ENCODE measurements at regions not wholly inside any gene's neighbourhood (a gene's known extent, or its start where the extent isn't known, plus 50 kb on each side); places are given as distances from the start of the nearest gene placed in this dataset.
A peak's percentile ranks its signal among the peaks of the same experiment; 100 is the strongest.

DNA sequence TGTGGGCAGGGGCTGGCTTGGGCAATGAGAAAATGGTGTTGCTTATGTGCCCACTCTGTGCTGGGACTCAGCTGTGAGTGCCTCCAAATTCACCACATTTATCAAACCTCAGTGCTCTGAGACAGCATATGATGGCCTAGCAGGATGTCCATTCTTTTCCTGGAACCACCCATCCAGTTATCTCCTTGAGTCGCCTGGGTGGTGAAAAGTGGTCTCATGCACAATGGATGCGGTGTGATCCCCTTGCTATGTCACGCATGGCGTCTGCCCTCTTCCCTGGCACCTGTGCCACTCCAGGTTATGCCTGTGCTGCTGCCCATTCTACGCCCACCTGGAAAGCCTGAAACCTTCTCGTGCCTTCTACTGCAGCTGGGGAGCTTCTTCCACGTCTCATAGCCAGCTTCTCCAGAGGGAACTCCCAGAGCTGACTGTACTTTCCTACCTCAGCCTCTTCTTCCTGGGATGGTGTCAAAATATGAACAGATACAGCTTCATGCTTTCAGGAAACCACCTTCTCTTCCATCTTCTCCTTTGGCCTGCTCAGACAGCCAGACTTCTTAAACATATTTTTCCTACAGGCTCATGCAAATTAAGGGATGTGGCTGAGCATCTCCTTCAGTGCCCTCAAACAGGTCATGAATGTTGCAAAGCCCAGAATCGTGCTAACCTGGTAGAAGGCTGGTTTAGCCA, 147.3 kb downstream of the PFKFB3 start:
- DNase-seq (ENCODE audit: low spot score in 2 of 2) (no peak), ATAC-seq (ENCODE audit: low read depth) (no peak)
- Mint-ChIP-seq H3K4me3 (peak overlapping the region; percentile 24), H3K27me3 (peaks cover 11% of the 10 kb centered on the region), H3K36me3 (peaks cover 6% of the 10 kb centered on the region), H3K9me3 (peaks cover 4% of the 10 kb centered on the region), H3K4me1 (peaks cover 44% of the 10 kb centered on the region), H3K27ac (peak overlapping the region; percentile 67)

DNA sequence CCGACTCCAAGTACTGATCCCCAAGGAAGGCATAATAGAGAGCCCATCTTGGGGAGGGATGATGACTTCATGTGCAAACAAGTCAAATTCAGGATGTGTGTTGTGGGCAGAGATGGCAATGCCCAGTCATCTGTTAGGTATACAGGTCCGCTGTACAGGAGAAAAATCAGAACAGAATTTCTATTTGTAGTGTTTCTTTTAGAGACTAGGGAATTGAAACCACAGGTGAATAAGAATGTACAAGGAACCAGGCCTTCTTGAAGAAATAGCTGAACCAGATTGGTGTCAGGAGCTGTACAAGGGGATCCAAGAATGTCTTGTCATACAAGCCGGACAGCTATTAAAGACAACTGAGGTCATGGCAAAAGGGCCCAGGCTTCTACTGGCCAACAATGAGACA, 147.9 kb downstream of the PFKFB3 start:
- peaks cover 8% of the 10 kb centered on the region for H3K36me3 Mint-ChIP-seq
- DNase-seq (ENCODE audit: low spot score in 2 of 2): no peak
- H3K4me1 Mint-ChIP-seq: peaks cover 39% of the 10 kb centered on the region
- H3K27me3 Mint-ChIP-seq: peaks cover 6% of the 10 kb centered on the region
- H3K27ac Mint-ChIP-seq: peak overlapping the region; percentile 67
- peak overlapping the region; percentile 24 for H3K4me3 Mint-ChIP-seq
- peaks cover 3% of the 10 kb centered on the region for H3K9me3 Mint-ChIP-seq
- no peak for ATAC-seq (ENCODE audit: low read depth)

DNA sequence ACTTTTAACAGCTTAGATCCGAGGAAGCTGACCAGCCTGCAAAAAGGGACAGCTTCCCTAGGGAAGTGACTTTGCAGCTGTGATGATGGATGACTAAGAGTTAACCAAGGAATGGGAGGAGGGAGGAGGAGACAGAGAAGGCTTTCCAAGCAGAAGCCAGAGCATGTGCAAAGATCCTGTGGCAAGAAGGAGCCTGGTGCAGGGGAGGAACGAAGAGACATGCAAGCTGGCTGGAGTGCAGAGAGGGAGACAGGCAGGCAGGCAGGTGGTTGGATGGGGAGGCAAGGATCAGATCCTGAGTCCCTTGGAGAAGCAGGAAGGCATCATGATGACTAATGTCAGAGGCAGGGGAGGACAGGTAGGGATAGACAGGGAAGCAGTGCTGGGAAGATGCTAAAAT, 148.8 kb downstream of the PFKFB3 start:
- peaks cover 6% of the 10 kb centered on the region for H3K27me3 Mint-ChIP-seq
- peaks cover 9% of the 10 kb centered on the region for H3K36me3 Mint-ChIP-seq
- ATAC-seq (ENCODE audit: low read depth) (no peak), DNase-seq (ENCODE audit: low spot score in 2 of 2) (no peak)
- H3K4me1 Mint-ChIP-seq: peaks cover 34% of the 10 kb centered on the region
- H3K9me3 Mint-ChIP-seq: peaks cover 4% of the 10 kb centered on the region
- H3K4me3 Mint-ChIP-seq: no peak overlapping the region
- no peak overlapping the region for H3K27ac Mint-ChIP-seq

- H3K27ac Mint-ChIP-seq: no peak overlapping the region
- H3K36me3 Mint-ChIP-seq: peaks cover 12% of the 10 kb centered on the region
- no peak overlapping the region for H3K4me3 Mint-ChIP-seq
- peaks cover 6% of the 10 kb centered on the region for H3K27me3 Mint-ChIP-seq
- DNase-seq (ENCODE audit: low spot score in 2 of 2) (no peak), ATAC-seq (ENCODE audit: low read depth) (no peak)
- H3K4me1 Mint-ChIP-seq: peaks cover 19% of the 10 kb centered on the region
- peaks cover 4% of the 10 kb centered on the region for H3K9me3 Mint-ChIP-seq
These were observed 150.8 kb downstream of the PFKFB3 start for GRCh38 chr10:6353526-6353925.

DNA sequence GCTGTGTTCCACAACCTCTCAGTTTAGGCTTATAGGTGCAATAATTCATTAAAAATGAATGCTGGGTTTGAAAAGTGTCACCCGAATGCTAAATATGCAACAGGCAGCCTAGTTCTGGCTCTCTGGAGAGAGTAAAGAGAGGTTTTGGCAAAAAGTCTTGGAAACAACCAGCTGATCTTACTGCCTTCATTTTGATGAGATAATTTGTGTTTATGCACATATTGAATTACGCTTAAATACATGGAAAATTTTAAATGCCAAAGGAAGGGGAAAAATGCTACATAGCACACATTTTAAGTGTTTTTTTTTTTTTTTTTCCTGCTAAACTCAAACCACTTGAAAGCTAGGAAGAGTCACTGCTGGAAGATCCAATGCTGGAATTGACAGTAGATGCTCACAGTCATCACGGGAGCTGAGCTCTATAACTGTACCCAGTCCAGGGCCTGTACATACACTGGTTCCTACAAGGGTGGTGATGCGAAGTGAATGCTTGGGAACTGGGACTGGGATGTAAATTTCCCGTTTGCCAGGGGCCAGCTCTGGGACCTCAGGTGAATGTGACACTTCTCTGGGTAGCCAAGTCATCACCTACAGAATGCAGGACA, 151.5 kb downstream of the PFKFB3 start:
- Mint-ChIP-seq H3K9me3 (peaks cover 6% of the 10 kb centered on the region), H3K4me1 (peaks cover 18% of the 10 kb centered on the region), H3K36me3 (peaks cover 14% of the 10 kb centered on the region), H3K4me3 (no peak overlapping the region), H3K27me3 (peaks cover 6% of the 10 kb centered on the region), H3K27ac (no peak overlapping the region)
- DNase-seq (ENCODE audit: low spot score in 2 of 2) (no peak), ATAC-seq (ENCODE audit: low read depth) (no peak)

DNA sequence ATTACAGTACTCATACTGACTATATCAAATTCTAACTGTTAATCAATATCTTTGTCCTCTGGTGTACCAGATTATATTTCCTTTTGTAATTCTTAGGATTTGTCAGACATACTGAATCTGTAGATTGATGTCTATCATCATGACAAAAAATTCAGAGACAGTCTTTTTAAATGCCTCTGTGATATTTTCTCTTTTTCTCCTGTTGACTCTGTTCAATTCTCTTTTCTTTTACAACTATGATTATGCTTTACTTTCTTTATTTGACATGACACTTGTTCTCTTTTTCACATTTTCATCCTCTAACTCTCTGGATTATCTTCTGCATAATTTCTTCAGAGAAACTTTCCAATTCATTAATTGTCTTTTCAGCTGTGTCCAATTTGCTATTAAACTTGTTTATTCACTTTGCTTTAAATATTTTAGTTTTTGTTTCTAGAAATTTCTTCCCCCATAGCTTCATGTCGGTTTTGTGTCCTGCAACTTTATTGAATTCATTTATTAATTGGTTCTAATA, 153.6 kb downstream of the PFKFB3 start:
- ATAC-seq (ENCODE audit: low read depth) (no peak), DNase-seq (ENCODE audit: low spot score in 2 of 2) (no peak)
- Mint-ChIP-seq H3K36me3 (peaks cover 20% of the 10 kb centered on the region), H3K9me3 (peaks cover 14% of the 10 kb centered on the region), H3K4me1 (peaks cover 3% of the 10 kb centered on the region), H3K4me3 (no peak overlapping the region), H3K27ac (no peak overlapping the region), H3K27me3 (no peaks in the 10 kb centered on the region)

- no peak for ATAC-seq (ENCODE audit: low read depth)
These were observed 159.1 kb downstream of the PFKFB3 start for GRCh38 chr10:6361869-6362268.

DNA sequence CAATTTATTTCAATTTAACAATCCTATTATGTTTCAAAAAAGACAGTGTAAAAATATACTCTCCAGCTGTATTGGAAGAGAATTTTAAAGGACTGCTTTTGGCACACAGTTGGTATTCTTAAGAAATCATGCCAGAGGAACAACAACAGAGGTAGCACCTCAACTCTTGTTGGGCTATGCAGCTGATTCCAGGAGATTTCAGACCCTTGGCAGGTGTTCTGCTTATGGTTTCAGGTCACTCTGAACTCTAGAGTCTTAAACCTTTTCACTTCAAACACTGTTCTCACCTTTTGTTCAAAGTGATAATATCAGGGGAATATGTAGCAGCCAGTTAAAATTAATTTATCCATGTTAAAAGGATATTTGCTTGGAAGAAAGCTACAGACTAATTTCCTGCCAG, 160.1 kb downstream of the PFKFB3 start:
- no peaks in the 10 kb centered on the region for H3K27me3 Mint-ChIP-seq
- peaks cover 10% of the 10 kb centered on the region for H3K9me3 Mint-ChIP-seq
- peaks cover 15% of the 10 kb centered on the region for H3K36me3 Mint-ChIP-seq
- H3K4me3 Mint-ChIP-seq: no peak overlapping the region
- ATAC-seq (ENCODE audit: low read depth): no peak
- no peaks in the 10 kb centered on the region for H3K4me1 Mint-ChIP-seq
- no peak for DNase-seq (ENCODE audit: low spot score in 2 of 2)
- H3K27ac Mint-ChIP-seq: no peak overlapping the region

More at GRCh38 chr10:6361869-6362268, 159.1 kb downstream of the PFKFB3 start:
- Mint-ChIP-seq H3K4me3 (no peak overlapping the region), H3K9me3 (peaks cover 10% of the 10 kb centered on the region), H3K36me3 (peaks cover 15% of the 10 kb centered on the region), H3K4me1 (no peaks in the 10 kb centered on the region), H3K27ac (no peak overlapping the region), H3K27me3 (no peaks in the 10 kb centered on the region)
- DNase-seq (ENCODE audit: low spot score in 2 of 2): no peak

DNA sequence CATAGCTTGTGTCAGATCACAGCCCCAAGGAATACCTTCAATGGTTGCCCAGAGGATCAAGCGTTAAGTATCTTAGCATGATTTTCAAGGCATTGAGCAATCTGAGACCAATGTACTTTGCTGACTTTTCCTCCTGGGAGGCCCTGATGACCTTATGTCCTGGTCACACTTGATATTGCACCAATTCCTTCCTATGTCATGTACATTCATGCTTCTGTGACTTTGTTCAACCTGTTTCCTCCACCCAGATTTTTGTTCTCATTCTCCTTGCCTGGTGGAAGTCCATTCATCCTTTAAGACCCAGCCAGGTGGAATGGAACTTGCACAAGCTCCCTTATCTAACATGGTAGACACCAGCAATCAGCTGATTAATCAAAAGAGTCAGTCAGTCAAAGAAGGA, 160.8 kb downstream of the PFKFB3 start:
- Mint-ChIP-seq H3K36me3 (peaks cover 13% of the 10 kb centered on the region), H3K4me3 (no peak overlapping the region), H3K27me3 (peaks cover 3% of the 10 kb centered on the region), H3K9me3 (peaks cover 10% of the 10 kb centered on the region), H3K27ac (no peak overlapping the region), H3K4me1 (no peaks in the 10 kb centered on the region)
- ATAC-seq (ENCODE audit: low read depth): no peak
- DNase-seq (ENCODE audit: low spot score in 2 of 2): no peak

GRCh38 chr10:6364283-6364682, 161.6 kb downstream of the PFKFB3 start:
- no peak overlapping the region for H3K4me3 Mint-ChIP-seq
- H3K36me3 Mint-ChIP-seq: peaks cover 11% of the 10 kb centered on the region
- peaks cover 8% of the 10 kb centered on the region for H3K9me3 Mint-ChIP-seq
- DNase-seq (ENCODE audit: low spot score in 2 of 2) (no peak), ATAC-seq (ENCODE audit: low read depth) (no peak)
- no peaks in the 10 kb centered on the region for H3K4me1 Mint-ChIP-seq
- H3K27ac Mint-ChIP-seq: no peak overlapping the region
- peaks cover 3% of the 10 kb centered on the region for H3K27me3 Mint-ChIP-seq

DNA sequence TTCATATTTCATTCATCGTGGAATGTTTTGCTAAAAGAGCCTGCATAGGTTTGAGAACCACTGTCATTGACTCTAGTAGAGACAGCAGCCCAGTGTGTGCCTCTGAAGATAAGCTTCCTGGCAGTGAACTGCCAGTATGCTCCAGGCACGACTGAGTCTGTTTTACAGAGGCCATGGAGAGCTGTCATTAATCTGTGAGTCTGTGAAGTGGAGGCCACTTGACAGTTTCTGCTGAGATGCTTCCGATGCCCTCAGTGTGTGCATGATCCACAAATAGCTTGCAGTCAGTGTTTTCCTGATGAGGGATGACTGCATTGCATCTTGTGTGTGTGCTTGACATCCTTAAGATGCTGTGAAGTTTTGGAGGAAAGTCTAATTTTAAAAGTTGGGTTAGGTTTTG, 162.2 kb downstream of the PFKFB3 start:
- H3K27ac Mint-ChIP-seq: no peak overlapping the region
- peaks cover 3% of the 10 kb centered on the region for H3K27me3 Mint-ChIP-seq
- H3K4me1 Mint-ChIP-seq: no peaks in the 10 kb centered on the region
- DNase-seq (ENCODE audit: low spot score in 2 of 2) (no peak), ATAC-seq (ENCODE audit: low read depth) (no peak)
- peaks cover 9% of the 10 kb centered on the region for H3K36me3 Mint-ChIP-seq
- H3K9me3 Mint-ChIP-seq: peaks cover 6% of the 10 kb centered on the region
- H3K4me3 Mint-ChIP-seq: no peak overlapping the region

- no peak for ATAC-seq (ENCODE audit: low read depth)
- peaks cover 3% of the 10 kb centered on the region for H3K27me3 Mint-ChIP-seq
These were observed 162.7 kb downstream of the PFKFB3 start for GRCh38 chr10:6365384-6365783.

More at GRCh38 chr10:6365384-6365783, 162.7 kb downstream of the PFKFB3 start:
- H3K4me1 Mint-ChIP-seq: no peaks in the 10 kb centered on the region
- no peak overlapping the region for H3K4me3 Mint-ChIP-seq
- H3K27ac Mint-ChIP-seq: no peak overlapping the region
- DNase-seq (ENCODE audit: low spot score in 2 of 2): no peak
- peaks cover 4% of the 10 kb centered on the region for H3K9me3 Mint-ChIP-seq
- H3K36me3 Mint-ChIP-seq: peaks cover 8% of the 10 kb centered on the region
